Activated CD4-positive, alpha-beta T cell treated with anti-CD3 and anti-CD28 coated beads for 24 hours (primary cell): ENCODE measurements at regions not wholly inside any gene's neighbourhood (a gene's known extent, or its start where the extent isn't known, plus 50 kb on each side); places are given as distances from the start of the nearest gene placed in this dataset.

Experiments
- DNase-seq, 2 donors: peaks; one replicate each; pipeline ENCODE4 v3.0.0-alpha.2; 2020; ENCODE audit warnings: low read depth in 2 of 2

GRCh38 chr9:2453106-2453505 lies 168.5 kb upstream of the VLDLR start:
- DNase-seq: no peak

GRCh38 chr9:2453701-2454100 lies 167.9 kb upstream of the VLDLR start:
- DNase-seq: no peak

- no peak for DNase-seq
Observed at GRCh38 chr9:2459756-2460155, 161.8 kb upstream of the VLDLR start.

- DNase-seq: no peak
Observed at GRCh38 chr9:2461892-2462291, 159.7 kb upstream of the VLDLR start.

GRCh38 chr9:2464624-2465023 lies 157.0 kb upstream of the VLDLR start:
- no peak for DNase-seq

GRCh38 chr9:2465516-2465915 lies 156.1 kb upstream of the VLDLR start:
- no peak for DNase-seq

GRCh38 chr9:2465921-2466460 lies 155.6 kb upstream of the VLDLR start:
- no peak for DNase-seq

- DNase-seq: no peak
Observed at GRCh38 chr9:2466703-2467102, 154.9 kb upstream of the VLDLR start.

GRCh38 chr9:2469681-2470221 lies 151.8 kb upstream of the VLDLR start:
- peak in 1 of 2 donors; percentile 2 for DNase-seq

GRCh38 chr9:2473681-2474080 lies 147.9 kb upstream of the VLDLR start:
- no peak for DNase-seq

- DNase-seq: no peak
Observed at GRCh38 chr9:2477755-2478154, 143.8 kb upstream of the VLDLR start.

GRCh38 chr9:2478421-2478820 lies 143.2 kb upstream of the VLDLR start:
- no peak for DNase-seq

- DNase-seq: no peak
Observed at GRCh38 chr9:2479056-2479565, 142.5 kb upstream of the VLDLR start.

GRCh38 chr9:2480255-2480837 lies 141.2 kb upstream of the VLDLR start:
- DNase-seq: no peak

- DNase-seq: no peak
Observed at GRCh38 chr9:2481216-2481615, 140.4 kb upstream of the VLDLR start.

GRCh38 chr9:2486988-2487387 lies 134.6 kb upstream of the VLDLR start:
- DNase-seq: no peak

GRCh38 chr9:2489838-2490314 lies 131.7 kb upstream of the VLDLR start:
- no peak for DNase-seq

- no peak for DNase-seq
Observed at GRCh38 chr9:2492161-2492560, 129.4 kb upstream of the VLDLR start.

GRCh38 chr9:2493109-2493508 lies 128.5 kb upstream of the VLDLR start:
- DNase-seq: no peak

GRCh38 chr9:2493529-2493928 lies 128.1 kb upstream of the VLDLR start:
- DNase-seq: no peak

- no peak for DNase-seq
Observed at GRCh38 chr9:2494562-2494961, 127.0 kb upstream of the VLDLR start.

- no peak for DNase-seq
Observed at GRCh38 chr9:2495221-2496005, 126.2 kb upstream of the VLDLR start.

- DNase-seq: no peak
Observed at GRCh38 chr9:2496169-2496568, 125.4 kb upstream of the VLDLR start.
